HEK293T (cell line): ENCODE measurements at regions not wholly inside any gene's neighbourhood (a gene's known extent, or its start where the extent isn't known, plus 50 kb on each side); places are given as distances from the start of the nearest gene placed in this dataset.

Experiments used
- ARNT ChIP-seq: fragments of 450-650 bp; IDR thresholded peaks from 2 replicates; pipeline ENCODE4 v1.6.1; 2017; ENCODE audit warnings: mild to moderate bottlenecking
- BHLHE40 ChIP-seq: fragments of 450-650 bp; IDR thresholded peaks from 2 replicates; pipeline ENCODE4 v1.6.1; 2016; ENCODE audit warnings: mild to moderate bottlenecking, moderate library complexity, borderline replicate concordance
- CTBP1 ChIP-seq: fragments of 450-650 bp; IDR thresholded peaks from 2 replicates; pipeline ENCODE4 v1.6.1; 2016; ENCODE audit warnings: borderline replicate concordance
- ELF4 ChIP-seq: fragments of 450-650 bp; IDR thresholded peaks from 2 replicates; pipeline ENCODE4 v1.6.1; 2017; ENCODE audit warnings: antibody characterized with exemption
- FOXA1 ChIP-seq: fragments of 450-650 bp; IDR thresholded peaks from 2 replicates; pipeline ENCODE4 v1.6.1; 2016; ENCODE audit warnings: mild to moderate bottlenecking
- FOXM1 ChIP-seq: fragments of 450-650 bp; IDR thresholded peaks from 2 replicates; pipeline ENCODE4 v1.6.1; 2017; ENCODE audit warnings: mild to moderate bottlenecking, borderline replicate concordance
- HDGF ChIP-seq: fragments of 450-650 bp; IDR thresholded peaks from 2 replicates; pipeline ENCODE4 v1.6.1; 2017; ENCODE audit warnings: antibody characterized with exemption, borderline replicate concordance
- L3MBTL2 ChIP-seq: fragments of 450-650 bp; conservative IDR thresholded peaks from 2 replicates; pipeline ENCODE4 v1.6.1; 2016; ENCODE audit warnings: mild to moderate bottlenecking
- LEF1 ChIP-seq: fragments of 450-650 bp; IDR thresholded peaks from 2 replicates; pipeline ENCODE4 v1.6.1; 2017; ENCODE audit warnings: mild to moderate bottlenecking, borderline replicate concordance
- SP1 ChIP-seq: fragments of 450-650 bp; IDR thresholded peaks from 2 replicates; pipeline ENCODE4 v1.6.1; 2017
- SUZ12 ChIP-seq: fragments of 450-650 bp; IDR thresholded peaks from 2 replicates; pipeline ENCODE4 v1.6.1; 2016; ENCODE audit warnings: mild to moderate bottlenecking
- TARDBP ChIP-seq: fragments of 450-650 bp; IDR thresholded peaks from 2 replicates; pipeline ENCODE4 v1.6.1; 2016
- ZNF384 ChIP-seq: fragments of 450-650 bp; IDR thresholded peaks from 2 replicates; pipeline ENCODE4 v1.6.1; 2016
- TF ChIP-seq, protein P1 (sequence below): fragments of 450-650 bp; IDR thresholded peaks from 2 replicates; pipeline ENCODE4 v1.6.1; 2016

DNA sequence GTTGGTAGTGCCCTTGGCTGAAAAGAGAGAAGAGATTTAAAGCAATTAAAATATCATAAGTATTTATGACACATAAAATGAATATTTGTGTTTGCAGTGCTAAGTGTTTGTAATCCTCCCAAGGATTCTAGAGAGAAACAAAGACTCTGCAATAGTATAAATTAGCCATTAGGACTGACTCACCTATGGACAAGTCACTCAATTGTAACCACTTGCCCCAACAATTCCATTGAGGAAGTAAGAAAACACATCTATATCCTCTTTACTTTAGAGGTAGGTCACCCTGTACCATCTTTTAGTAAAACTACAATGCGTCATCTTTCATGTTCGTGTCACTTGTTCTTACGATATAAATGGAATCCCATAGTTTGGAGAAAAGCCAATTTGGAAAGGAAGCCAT is 85.7 kb upstream of the INHBA start:
- no peak for TF ChIP-seq SUZ12
- no peak for TF ChIP-seq L3MBTL2
- TF ChIP-seq SP1 = no peak
- no peak for TF ChIP-seq LEF1
- no peak for TF ChIP-seq ELF4
- no peak for TF ChIP-seq FOXA1
- TF ChIP-seq, protein P1, sequence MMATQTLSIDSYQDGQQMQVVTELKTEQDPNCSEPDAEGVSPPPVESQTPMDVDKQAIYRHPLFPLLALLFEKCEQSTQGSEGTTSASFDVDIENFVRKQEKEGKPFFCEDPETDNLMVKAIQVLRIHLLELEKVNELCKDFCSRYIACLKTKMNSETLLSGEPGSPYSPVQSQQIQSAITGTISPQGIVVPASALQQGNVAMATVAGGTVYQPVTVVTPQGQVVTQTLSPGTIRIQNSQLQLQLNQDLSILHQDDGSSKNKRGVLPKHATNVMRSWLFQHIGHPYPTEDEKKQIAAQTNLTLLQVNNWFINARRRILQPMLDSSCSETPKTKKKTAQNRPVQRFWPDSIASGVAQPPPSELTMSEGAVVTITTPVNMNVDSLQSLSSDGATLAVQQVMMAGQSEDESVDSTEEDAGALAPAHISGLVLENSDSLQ = no peak
- no peak for TF ChIP-seq TARDBP
- no peak for TF ChIP-seq FOXM1
- no peak for TF ChIP-seq BHLHE40
- no peak for TF ChIP-seq CTBP1
- TF ChIP-seq ZNF384 = no peak
- TF ChIP-seq HDGF = no peak
- no peak for TF ChIP-seq ARNT
